GM12878 (cell line): ENCODE measurements at regions not wholly inside any gene's neighbourhood (a gene's known extent, or its start where the extent isn't known, plus 50 kb on each side); places are given as distances from the start of the nearest gene placed in this dataset.

Experiments
- ATAC-seq: fragments of 200-7000 bp; cut with Tn5 transposase; 3 replicates; pipeline ENCODE4 v1.9.1; 2020; ENCODE audit warnings: mild to moderate bottlenecking, moderate library complexity
- BruUV-seq: library from RNA; stranded (reverse); fragments of 400-500 nt; replicated peaks from 2 replicates; lab custom pipeline; 2021; lab: Mats Ljungman, UMichigan
- CTCF ChIA-PET: fragments of 300-600 bp; sonication (Branson Sonifier 250); formaldehyde crosslinking; extraction: SDS; loops from one replicate; lab custom pipeline; 2021; ENCODE audit warnings: inconsistent platforms; lab: Yijun Ruan, JAX
- POLR2A ChIA-PET: fragments of 350-600 bp; formaldehyde crosslinking; extraction: SDS; loops from one replicate; lab custom pipeline; 2021; ENCODE audit warnings: inconsistent platforms; lab: Charles Lee
- RAD21 ChIA-PET: fragments of 300-600 bp; sonication (Branson Sonifier 250); formaldehyde crosslinking; loops from one replicate; lab custom pipeline; 2023; ENCODE audit warnings: antibody characterized with exemption; ENCODE audit not compliant: unreplicated experiment; lab: Charles Lee
- SMC1A ChIA-PET: fragments of 300-600 bp; sonication (Branson Sonifier 250); formaldehyde crosslinking; loops from one replicate; lab custom pipeline; 2023; ENCODE audit not compliant: unreplicated experiment, uncharacterized antibody; lab: Charles Lee
- DNase-seq: peaks from one replicate; pipeline ENCODE4 v3.0.0-alpha.2; 2011; ENCODE audit warnings: low read depth, low spot score
- FAIRE-seq: peaks from 3 replicates; lab custom pipeline; 2011; peaks lifted over from hg19 to GRCh38; lab: Jason Lieb, UNC
- H2AFZ ChIP-seq: 2 replicates; pipeline ENCODE4 v1.6.0; 2011; ENCODE audit warnings: low read depth, low read length, control low read depth; ENCODE audit not compliant: control insufficient read depth
- H3K27ac ChIP-seq: 2 replicates; pipeline ENCODE4 v1.5.1; 2011; ENCODE audit warnings: control low read depth; ENCODE audit not compliant: control insufficient read depth, insufficient read depth
- H3K27me3 ChIP-seq, 2 experiments: replicated peaks in 1 of 2; 2 replicates each; pipeline versions ENCODE4 v1.6.0 to v1.6.1; 2011; ENCODE audit warnings: low read length in 1 of 2; ENCODE audit not compliant: control insufficient read depth in 2 of 2, insufficient read depth in 2 of 2
- H3K36me3 ChIP-seq, 2 experiments: 2 replicates each; pipeline ENCODE4 v1.5.1; 2011; ENCODE audit warnings: low read length in 1 of 2; ENCODE audit not compliant: control insufficient read depth in 2 of 2, insufficient read depth in 2 of 2
- H3K4me1 ChIP-seq: 2 replicates; pipeline ENCODE4 v1.6.1; 2011; ENCODE audit warnings: mild to moderate bottlenecking, low read length, moderate library complexity, mixed read lengths; ENCODE audit not compliant: control insufficient read depth, insufficient read depth
- H3K4me2 ChIP-seq: 2 replicates; pipeline ENCODE4 v1.6.0; 2011; ENCODE audit warnings: control low read depth; ENCODE audit not compliant: control insufficient read depth, insufficient read depth
- H3K4me3 ChIP-seq: fragments of 200-600 bp; sonication (generic); 2 replicates; pipeline ENCODE4 v1.5.1; 2016
- H3K79me2 ChIP-seq: 2 replicates; pipeline ENCODE4 v1.6.0; 2011; ENCODE audit warnings: low read length; ENCODE audit not compliant: control insufficient read depth, insufficient read depth
- H3K9ac ChIP-seq: 2 replicates; pipeline ENCODE4 v1.8.0; 2011; ENCODE audit warnings: low read length, control low read depth, mixed read lengths; ENCODE audit not compliant: control insufficient read depth, insufficient read depth
- H3K9me3 ChIP-seq: replicated peaks from 3 replicates; pipeline ENCODE4 v1.5.1; 2011; ENCODE audit warnings: mild to moderate bottlenecking, low read length; ENCODE audit not compliant: control insufficient read depth, insufficient read depth
- H4K20me1 ChIP-seq: 2 replicates; pipeline ENCODE4 v1.6.0; 2011; ENCODE audit not compliant: control insufficient read depth, insufficient read depth
- ATF3 ChIP-seq: IDR thresholded peaks from 2 replicates; pipeline ENCODE4 v1.6.1; 2011; ENCODE audit warnings: low read depth, mild to moderate bottlenecking, low read length, moderate library complexity, borderline replicate concordance; ENCODE audit errors: extremely low read depth
- BRCA1 ChIP-seq: IDR thresholded peaks from 2 replicates; pipeline ENCODE4 v1.6.1; 2011; ENCODE audit warnings: low read depth, low read length, improper control_type of control experiment
- CBFB ChIP-seq: IDR thresholded peaks from 2 replicates; pipeline ENCODE4 v1.6.1; 2016; ENCODE audit warnings: antibody characterized with exemption, low read depth
- EGR1 ChIP-seq, 2 experiments: IDR thresholded peaks; 1 replicate in 1 of 2; 2 replicates in 1 of 2; pipeline ENCODE4 v1.6.1; 2011 to 2012; ENCODE audit warnings: low read depth in 2 of 2, low read length in 2 of 2, borderline replicate concordance in 1 of 2, mild to moderate bottlenecking in 1 of 2, moderate library complexity in 1 of 2
- HDAC2 ChIP-seq: fragments of 200-600 bp; sonication (generic); IDR thresholded peaks from 2 replicates; pipeline ENCODE4 v1.6.1; 2017
- MAX ChIP-seq: IDR thresholded peaks from 2 replicates; pipeline ENCODE4 v1.6.1; 2012; ENCODE audit warnings: low read depth, low read length, improper control_type of control experiment
- RB1 ChIP-seq: fragments of 450-650 bp; formaldehyde crosslinking; IDR thresholded peaks from 2 replicates; pipeline ENCODE4 v1.6.1; 2017; ENCODE audit warnings: mild to moderate bottlenecking, borderline replicate concordance
- RELB ChIP-seq: fragments of 450-650 bp; IDR thresholded peaks from 2 replicates; pipeline ENCODE4 v1.6.1; 2017; ENCODE audit warnings: low read depth, mild to moderate bottlenecking, moderate library complexity
- RFX5 ChIP-seq: IDR thresholded peaks from 2 replicates; pipeline ENCODE4 v1.6.1; 2011; ENCODE audit warnings: low read depth, low read length, improper control_type of control experiment
- SMAD1 ChIP-seq: fragments of 450-650 bp; IDR thresholded peaks from 2 replicates; pipeline ENCODE4 v1.6.1; 2018; ENCODE audit warnings: mild to moderate bottlenecking, low read depth; ENCODE audit not compliant: partially characterized antibody
- SP1 ChIP-seq: IDR thresholded peaks from one replicate; pipeline ENCODE4 v1.6.1; 2011; ENCODE audit warnings: low read depth, low read length
- SPI1 ChIP-seq: IDR thresholded peaks from 2 replicates; pipeline ENCODE4 v1.6.1; 2011; ENCODE audit warnings: low read depth, mild to moderate bottlenecking, low read length, moderate library complexity, borderline replicate concordance; ENCODE audit not compliant: insufficient read depth
- WGBS: methylation state at CpG from one replicate; pipeline ENCODE4 v1.1.6; 2016; ENCODE audit warnings: low lambda C conversion rate; ENCODE audit not compliant: insufficient replicate concordance, insufficient coverage; ENCODE audit errors: missing lambda C conversion rate; 5-methylcytosine and 5-hydroxymethylcytosine counted together
- in situ Hi-C: fragments of 300-500 bp; cut with MboI; formaldehyde crosslinking; loops from 9 replicates; pipeline ENCODE4 v1.14.3; 2018; ENCODE audit warnings: mixed read lengths
- intact Hi-C: fragments of 100-400 bp; cut with micrococcal nuclease; formaldehyde crosslinking; loops from one replicate; pipeline ENCODE4 v1.14.2; 2022; ENCODE audit not compliant: unreplicated experiment
- TF ChIP-seq, protein P1 (sequence below): fragments of 450-650 bp; IDR thresholded peaks from 2 replicates; pipeline ENCODE4 v1.6.1; 2018; ENCODE audit warnings: borderline replicate concordance, mild to moderate bottlenecking; ENCODE audit not compliant: partially characterized antibody
- TF ChIP-seq, protein P2 (sequence below): fragments of 150-350 bp; IDR thresholded peaks from 2 replicates; pipeline ENCODE4 v1.6.1; 2014; ENCODE audit warnings: mild to moderate bottlenecking, low read depth, low read length

- Histone ChIP-seq H3K36me3 (no peaks in the 10 kb centered on the region), H3K27me3 (no peaks in the 10 kb centered on the region), H3K4me2 (no peak overlapping the region), H3K27ac (no peak overlapping the region), H3K9me3 (no peaks in the 10 kb centered on the region), H3K4me1 (no peaks in the 10 kb centered on the region), H4K20me1 (no peaks in the 10 kb centered on the region), H3K79me2 (no peaks in the 10 kb centered on the region), H3K4me3 (no peak overlapping the region), H3K9ac (no peak overlapping the region), H2AFZ (no peak overlapping the region)
- BruUV-seq = no TSS peak
- in situ Hi-C loops = no loop called here
- intact Hi-C loops = no loop called here
- FAIRE-seq (no peak), ATAC-seq (0 out of 3 replicates have a peak, but pooled peaks have one; percentile 21), DNase-seq (no peak)
- TF ChIP-seq BRCA1 (no peak), SP1 (no peak), RFX5 (no peak), RB1 (no peak), HDAC2 (no peak), ATF3 (no peak), MAX (no peak), SMAD1 (no peak), EGR1 (IDR thresholded peaks at IDR 0.05; ENCODE audit: borderline replicate concordance in 1 of 2, low read depth in 2 of 2, low read length in 2 of 2) (no peak), RELB (no peak), SPI1 (no peak), CBFB (no peak)
- TF ChIP-seq, protein P1, sequence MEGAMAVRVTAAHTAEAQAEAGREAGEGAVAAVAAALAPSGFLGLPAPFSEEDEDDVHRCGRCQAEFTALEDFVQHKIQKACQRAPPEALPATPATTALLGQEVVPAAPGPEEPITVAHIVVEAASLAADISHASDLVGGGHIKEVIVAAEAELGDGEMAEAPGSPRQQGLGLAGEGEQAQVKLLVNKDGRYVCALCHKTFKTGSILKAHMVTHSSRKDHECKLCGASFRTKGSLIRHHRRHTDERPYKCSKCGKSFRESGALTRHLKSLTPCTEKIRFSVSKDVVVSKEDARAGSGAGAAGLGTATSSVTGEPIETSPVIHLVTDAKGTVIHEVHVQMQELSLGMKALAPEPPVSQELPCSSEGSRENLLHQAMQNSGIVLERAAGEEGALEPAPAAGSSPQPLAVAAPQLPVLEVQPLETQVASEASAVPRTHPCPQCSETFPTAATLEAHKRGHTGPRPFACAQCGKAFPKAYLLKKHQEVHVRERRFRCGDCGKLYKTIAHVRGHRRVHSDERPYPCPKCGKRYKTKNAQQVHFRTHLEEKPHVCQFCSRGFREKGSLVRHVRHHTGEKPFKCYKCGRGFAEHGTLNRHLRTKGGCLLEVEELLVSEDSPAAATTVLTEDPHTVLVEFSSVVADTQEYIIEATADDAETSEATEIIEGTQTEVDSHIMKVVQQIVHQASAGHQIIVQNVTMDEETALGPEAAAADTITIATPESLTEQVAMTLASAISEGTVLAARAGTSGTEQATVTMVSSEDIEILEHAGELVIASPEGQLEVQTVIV = no peak
- TF ChIP-seq, protein P2, sequence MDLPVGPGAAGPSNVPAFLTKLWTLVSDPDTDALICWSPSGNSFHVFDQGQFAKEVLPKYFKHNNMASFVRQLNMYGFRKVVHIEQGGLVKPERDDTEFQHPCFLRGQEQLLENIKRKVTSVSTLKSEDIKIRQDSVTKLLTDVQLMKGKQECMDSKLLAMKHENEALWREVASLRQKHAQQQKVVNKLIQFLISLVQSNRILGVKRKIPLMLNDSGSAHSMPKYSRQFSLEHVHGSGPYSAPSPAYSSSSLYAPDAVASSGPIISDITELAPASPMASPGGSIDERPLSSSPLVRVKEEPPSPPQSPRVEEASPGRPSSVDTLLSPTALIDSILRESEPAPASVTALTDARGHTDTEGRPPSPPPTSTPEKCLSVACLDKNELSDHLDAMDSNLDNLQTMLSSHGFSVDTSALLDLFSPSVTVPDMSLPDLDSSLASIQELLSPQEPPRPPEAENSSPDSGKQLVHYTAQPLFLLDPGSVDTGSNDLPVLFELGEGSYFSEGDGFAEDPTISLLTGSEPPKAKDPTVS = no peak
- ChIA-PET RAD21 (no interaction called here), SMC1A (no interaction called here), POLR2A (no interaction called here), CTCF (no interaction called here)
- 72% methylated on average over 4 of the region's 5 CpGs for WGBS
These were observed 101.1 kb upstream of the RREB1 start for GRCh38 chr6:7006515-7007191.
